ENCODE measurements at regions not wholly inside any gene's neighbourhood (a gene's known extent, or its start where the extent isn't known, plus 50 kb on each side); places are given as distances from the start of the nearest gene placed in this dataset.
"Not testable (repeated sequence)": the region's sequence is repeated elsewhere in the genome, so short reads cannot be mapped to it uniquely, and the experiment has no call there.

DNA sequence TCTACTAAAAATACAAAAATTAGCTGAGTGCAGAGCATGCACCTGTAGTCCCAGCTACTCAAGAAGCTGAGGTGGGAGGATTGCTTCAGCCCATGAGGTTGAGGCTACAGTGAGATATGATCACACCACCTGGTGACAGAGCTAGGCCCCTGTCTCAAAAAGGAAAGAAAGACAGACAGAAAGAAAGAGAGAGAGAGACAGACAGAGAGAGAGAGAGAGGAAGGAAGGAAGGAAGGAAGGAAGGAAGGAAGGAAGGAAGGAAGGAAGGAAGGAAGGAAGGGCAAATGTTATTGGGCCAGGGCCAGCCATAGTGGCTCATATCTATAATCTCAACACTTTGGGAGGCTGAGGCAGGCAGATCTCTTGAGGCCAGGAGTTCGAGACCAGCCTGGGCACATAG lies 134.3 kb upstream of the JARID2 start:
- TF ChIP-seq, protein P1, sequence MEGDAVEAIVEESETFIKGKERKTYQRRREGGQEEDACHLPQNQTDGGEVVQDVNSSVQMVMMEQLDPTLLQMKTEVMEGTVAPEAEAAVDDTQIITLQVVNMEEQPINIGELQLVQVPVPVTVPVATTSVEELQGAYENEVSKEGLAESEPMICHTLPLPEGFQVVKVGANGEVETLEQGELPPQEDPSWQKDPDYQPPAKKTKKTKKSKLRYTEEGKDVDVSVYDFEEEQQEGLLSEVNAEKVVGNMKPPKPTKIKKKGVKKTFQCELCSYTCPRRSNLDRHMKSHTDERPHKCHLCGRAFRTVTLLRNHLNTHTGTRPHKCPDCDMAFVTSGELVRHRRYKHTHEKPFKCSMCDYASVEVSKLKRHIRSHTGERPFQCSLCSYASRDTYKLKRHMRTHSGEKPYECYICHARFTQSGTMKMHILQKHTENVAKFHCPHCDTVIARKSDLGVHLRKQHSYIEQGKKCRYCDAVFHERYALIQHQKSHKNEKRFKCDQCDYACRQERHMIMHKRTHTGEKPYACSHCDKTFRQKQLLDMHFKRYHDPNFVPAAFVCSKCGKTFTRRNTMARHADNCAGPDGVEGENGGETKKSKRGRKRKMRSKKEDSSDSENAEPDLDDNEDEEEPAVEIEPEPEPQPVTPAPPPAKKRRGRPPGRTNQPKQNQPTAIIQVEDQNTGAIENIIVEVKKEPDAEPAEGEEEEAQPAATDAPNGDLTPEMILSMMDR (IDR thresholded peaks at IDR 0.05), result not testable (repeated sequence)
- TF ChIP-seq POLR2A (IDR thresholded peaks at IDR 0.05; ENCODE audit: low read depth), result not testable (repeated sequence)
